H1 (cell line): ENCODE measurements at regions not wholly inside any gene's neighbourhood (a gene's known extent, or its start where the extent isn't known, plus 50 kb on each side); places are given as distances from the start of the nearest gene placed in this dataset.
"Not testable (repeated sequence)": the region's sequence is repeated elsewhere in the genome, so short reads cannot be mapped to it uniquely, and the experiment has no call there.

ENCODE experiments used
- CTCF ChIA-PET: fragments of 300-600 bp; sonication (Branson Sonifier 250); formaldehyde crosslinking; loops from one replicate; lab custom pipeline; 2021; ENCODE audit not compliant: partially characterized antibody; lab: Charles Lee
- POLR2A ChIA-PET: fragments of 300-600 bp; sonication (Branson Sonifier 250); formaldehyde crosslinking; loops from one replicate; lab custom pipeline; 2021; ENCODE audit warnings: inconsistent platforms; ENCODE audit not compliant: partially characterized antibody; lab: Charles Lee
- DNase-seq, 2 experiments: peaks; one replicate each; pipeline versions ENCODE4 v3.0.0 to v3.0.0-alpha.2; 2010 to 2022; ENCODE audit warnings: low spot score in 2 of 2, low read depth in 1 of 2, mixed read lengths in 1 of 2
- FAIRE-seq: peaks from 2 replicates; lab custom pipeline; 2011; peaks lifted over from hg19 to GRCh38; lab: Jason Lieb, UNC
- H2AFZ ChIP-seq: 2 replicates; pipeline ENCODE4 v1.8.1; 2012; ENCODE audit warnings: low read length, inconsistent platforms
- H2AK5ac ChIP-seq: 2 replicates; pipeline ENCODE4 v1.6.1; 2013; ENCODE audit warnings: low read depth, low read length
- H2BK120ac ChIP-seq: replicated peaks from 2 replicates; pipeline ENCODE3; 2013; ENCODE audit warnings: low read depth, low read length, inconsistent platforms
- H2BK12ac ChIP-seq: 2 replicates; pipeline ENCODE4 v1.6.1; 2013; ENCODE audit warnings: low read depth, low read length
- H2BK15ac ChIP-seq: 2 replicates; pipeline ENCODE4 v1.6.1; 2013; ENCODE audit warnings: low read length
- H2BK20ac ChIP-seq: 2 replicates; pipeline ENCODE4 v1.6.1; 2013; ENCODE audit warnings: low read length
- H2BK5ac ChIP-seq: 2 replicates; pipeline ENCODE4 v1.6.1; 2013; ENCODE audit warnings: low read depth, low read length
- H3K14ac ChIP-seq: 2 replicates; pipeline ENCODE4 v1.6.1; 2013; ENCODE audit warnings: inconsistent platforms; ENCODE audit not compliant: insufficient read length
- H3K18ac ChIP-seq: 2 replicates; pipeline ENCODE4 v1.6.1; 2013; ENCODE audit warnings: low read length; ENCODE audit errors: extremely low read depth
- H3K23ac ChIP-seq: 2 replicates; pipeline ENCODE4 v1.6.1; 2013; ENCODE audit warnings: inconsistent platforms; ENCODE audit not compliant: insufficient read length
- H3K23me2 ChIP-seq: 2 replicates; pipeline ENCODE4 v1.6.1; 2013; ENCODE audit warnings: low read depth, low read length
- H3K27ac ChIP-seq: 2 replicates; pipeline ENCODE4 v1.6.1; 2011; ENCODE audit warnings: low read depth, low read length, inconsistent platforms
- H3K27me3 ChIP-seq, 4 experiments: replicated peaks in 1 of 4; 1 replicate in 1 of 4; 2 replicates in 3 of 4; pipeline versions ENCODE4 v1.6.1 to v1.8.1; 2011 to 2013; ENCODE audit warnings: low read length in 3 of 4, mild to moderate bottlenecking in 3 of 4, inconsistent platforms in 2 of 4, mixed read lengths in 2 of 4, moderate library complexity in 1 of 4; ENCODE audit not compliant: control insufficient read depth in 3 of 4, insufficient read depth in 3 of 4; ENCODE audit errors: extremely low read depth in 1 of 4
- H3K36me3 ChIP-seq, 4 experiments: 2 replicates each; pipeline versions ENCODE4 v1.6.1 to v1.8.1; 2011 to 2013; ENCODE audit warnings: mild to moderate bottlenecking in 4 of 4, low read length in 3 of 4, moderate library complexity in 2 of 4, control low read depth in 1 of 4, inconsistent platforms in 1 of 4; ENCODE audit not compliant: insufficient read depth in 4 of 4, control insufficient read depth in 2 of 4
- H3K4ac ChIP-seq: replicated peaks from 2 replicates; pipeline ENCODE3; 2013; ENCODE audit warnings: low read length, low read depth, mixed read lengths, inconsistent platforms; ENCODE audit not compliant: insufficient read length
- H3K4me1 ChIP-seq, 4 experiments: replicated peaks in 1 of 4; 1 replicate in 1 of 4; 2 replicates in 3 of 4; pipeline versions ENCODE4 v1.6.1 to v1.8.1; 2011 to 2013; ENCODE audit warnings: low read length in 3 of 4, inconsistent platforms in 2 of 4, mixed read lengths in 1 of 4; ENCODE audit not compliant: insufficient read depth in 4 of 4, control insufficient read depth in 3 of 4
- H3K4me2 ChIP-seq, 2 experiments: 2 replicates each; pipeline versions ENCODE4 v1.6.1 to v1.8.1; 2011 to 2013; ENCODE audit warnings: low read depth in 2 of 2, low read length in 2 of 2, control low read depth in 1 of 2, inconsistent platforms in 1 of 2, mild to moderate bottlenecking in 1 of 2; ENCODE audit not compliant: insufficient read depth in 1 of 2
- H3K4me3 ChIP-seq, 4 experiments: fragments of 200-600, 300-600 bp in 1 of 4; sonication (generic), shearing (Covaris generic), sonication (Bioruptor Twin) in 1 of 4; 2 replicates each; pipeline versions ENCODE4 v1.5.1 to v1.8.1; 2011 to 2016; ENCODE audit warnings: low read length in 4 of 4, low read depth in 3 of 4, control low read depth in 2 of 4, inconsistent platforms in 2 of 4, mild to moderate bottlenecking in 2 of 4, mixed read lengths in 1 of 4, moderate library complexity in 1 of 4; ENCODE audit not compliant: insufficient read depth in 2 of 4; ENCODE audit errors: extremely low read depth in 1 of 4
- H3K56ac ChIP-seq: replicated peaks from 2 replicates; pipeline ENCODE3; 2013; ENCODE audit warnings: low read depth, mild to moderate bottlenecking, mixed read lengths, low read length, inconsistent platforms; ENCODE audit not compliant: insufficient read length
- H3K79me1 ChIP-seq: 2 replicates; pipeline ENCODE4 v1.6.1; 2013; ENCODE audit warnings: low read depth, low read length, control low read depth
- H3K79me2 ChIP-seq, 2 experiments: 2 replicates each; pipeline versions ENCODE4 v1.6.1 to v1.8.1; 2012 to 2013; ENCODE audit warnings: low read length in 2 of 2, mild to moderate bottlenecking in 2 of 2, inconsistent platforms in 1 of 2; ENCODE audit not compliant: insufficient read depth in 2 of 2, control insufficient read depth in 1 of 2
- H3K9ac ChIP-seq, 4 experiments: replicated peaks in 1 of 4; 1 replicate in 1 of 4; 2 replicates in 3 of 4; pipeline versions ENCODE4 v1.6.1 to v1.8.1; 2011 to 2013; ENCODE audit warnings: low read depth in 3 of 4, low read length in 3 of 4, control low read depth in 2 of 4, mild to moderate bottlenecking in 2 of 4, moderate library complexity in 2 of 4, inconsistent platforms in 1 of 4; ENCODE audit errors: extremely low read depth in 1 of 4
- H3K9me3 ChIP-seq, 2 experiments: 2 replicates each; pipeline versions ENCODE4 v1.6.1 to v1.8.1; 2012 to 2013; ENCODE audit warnings: mild to moderate bottlenecking in 2 of 2, moderate library complexity in 2 of 2, control low read depth in 1 of 2, inconsistent platforms in 1 of 2, low read depth in 1 of 2, low read length in 1 of 2, mixed read lengths in 1 of 2; ENCODE audit not compliant: insufficient read depth in 2 of 2
- H4K20me1 ChIP-seq, 2 experiments: replicated peaks in 1 of 2; 2 replicates each; pipeline versions ENCODE3 to v1.8.1; 2011 to 2013; ENCODE audit warnings: inconsistent platforms in 2 of 2, low read length in 2 of 2, mild to moderate bottlenecking in 1 of 2; ENCODE audit not compliant: insufficient read depth in 2 of 2, control insufficient read depth in 1 of 2
- H4K5ac ChIP-seq: 2 replicates; pipeline ENCODE4 v1.6.1; 2013; ENCODE audit warnings: low read length, low read depth, mixed read lengths, inconsistent platforms; ENCODE audit not compliant: insufficient read length
- H4K8ac ChIP-seq: 2 replicates; pipeline ENCODE4 v1.8.0; 2013; ENCODE audit warnings: mild to moderate bottlenecking, moderate library complexity, low read length, inconsistent platforms; ENCODE audit not compliant: insufficient read depth; ENCODE audit errors: extremely low read depth
- H4K91ac ChIP-seq: replicated peaks from 2 replicates; pipeline ENCODE3; 2013; ENCODE audit warnings: low read length, mixed read lengths, inconsistent platforms; ENCODE audit not compliant: insufficient read length
- WGBS, 2 experiments: shearing (Covaris generic) in 1 of 2; methylation state at CpG; one replicate each; pipeline versions ENCODE4 v1.1.6 to v1.1.7; 2013 to 2015; ENCODE audit warnings: low lambda C conversion rate in 2 of 2, mixed read lengths in 2 of 2, inconsistent platforms in 1 of 2, low coverage in 1 of 2, missing lambda C conversion rate in 1 of 2; ENCODE audit not compliant: insufficient replicate concordance in 2 of 2, insufficient coverage in 1 of 2, insufficient read length in 1 of 2; ENCODE audit errors: extremely low coverage in 1 of 2, missing lambda C conversion rate in 1 of 2; 5-methylcytosine and 5-hydroxymethylcytosine counted together

DNA sequence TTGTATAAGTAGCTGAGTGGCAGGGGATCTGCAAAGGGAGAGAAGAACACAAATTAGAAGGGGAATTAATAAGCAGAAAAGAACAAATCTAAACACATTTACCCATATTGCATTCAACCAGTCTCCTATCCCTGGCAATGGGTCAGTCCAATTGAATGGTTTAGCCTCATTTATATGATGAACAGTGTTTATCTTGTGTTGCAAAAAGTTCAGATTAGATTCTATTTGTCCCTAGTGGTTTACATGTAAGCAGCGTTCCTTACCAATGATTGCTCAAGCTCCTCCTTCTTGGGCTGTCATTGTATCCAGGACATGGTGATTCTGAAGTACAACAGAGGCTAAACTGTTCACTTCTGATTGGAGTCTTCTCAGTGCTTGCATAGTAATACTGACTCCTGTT is 49.9 kb upstream of the SLC8A3 start:
- H3K14ac ChIP-seq, H3K36me3 ChIP-seq, H2AFZ ChIP-seq, H3K23ac ChIP-seq, H4K5ac ChIP-seq, H4K8ac ChIP-seq, H3K4ac ChIP-seq, H2AK5ac ChIP-seq, H3K4me1 ChIP-seq, H3K4me3 ChIP-seq, H3K9ac ChIP-seq, H3K4me2 ChIP-seq, H3K18ac ChIP-seq, H3K79me2 ChIP-seq, DNase-seq, H2BK5ac ChIP-seq, H3K9me3 ChIP-seq, H2BK15ac ChIP-seq, H2BK12ac ChIP-seq, H3K79me1 ChIP-seq, H2BK20ac ChIP-seq, H3K23me2 ChIP-seq, H3K27me3 ChIP-seq, H4K20me1 ChIP-seq, H3K56ac ChIP-seq, H4K91ac ChIP-seq, H2BK120ac ChIP-seq, H3K27ac ChIP-seq: not testable (repeated sequence)
- peak; percentile 97 for FAIRE-seq
- CTCF ChIA-PET, result interaction anchor here (1.0 kb wide), 1 partner anchor 25 kb away, joined by 3 read pairs; no protein-coding TSS in a partner anchor
- 77% methylated on average over 1 of the region's 1 CpG; no CpG with 5 or more reads in 1 of the 2 experiments for WGBS, 2 experiments
- POLR2A ChIA-PET, result interaction anchor here (1.3 kb wide), 1 partner anchor 16 kb away, joined by 3 read pairs; no protein-coding TSS in a partner anchor
